GM12864 (cell line): ENCODE measurements at regions not wholly inside any gene's neighbourhood (a gene's known extent, or its start where the extent isn't known, plus 50 kb on each side); places are given as distances from the start of the nearest gene placed in this dataset.

Experiments
- DNase-seq: peaks from one replicate; pipeline ENCODE4 v3.0.0-alpha.2; 2011; ENCODE audit warnings: low read depth
- H3K4me3 ChIP-seq: 2 replicates; pipeline ENCODE4 v1.5.1; 2011; ENCODE audit warnings: mild to moderate bottlenecking, low read depth, low read length, control low read depth
- TF ChIP-seq, protein P1 (sequence below): IDR thresholded peaks from 2 replicates; pipeline ENCODE4 v1.5.1; 2011; ENCODE audit warnings: low read depth, mild to moderate bottlenecking, moderate library complexity, low read length, control low read depth, inconsistent platforms; ENCODE audit errors: missing control alignments

DNA sequence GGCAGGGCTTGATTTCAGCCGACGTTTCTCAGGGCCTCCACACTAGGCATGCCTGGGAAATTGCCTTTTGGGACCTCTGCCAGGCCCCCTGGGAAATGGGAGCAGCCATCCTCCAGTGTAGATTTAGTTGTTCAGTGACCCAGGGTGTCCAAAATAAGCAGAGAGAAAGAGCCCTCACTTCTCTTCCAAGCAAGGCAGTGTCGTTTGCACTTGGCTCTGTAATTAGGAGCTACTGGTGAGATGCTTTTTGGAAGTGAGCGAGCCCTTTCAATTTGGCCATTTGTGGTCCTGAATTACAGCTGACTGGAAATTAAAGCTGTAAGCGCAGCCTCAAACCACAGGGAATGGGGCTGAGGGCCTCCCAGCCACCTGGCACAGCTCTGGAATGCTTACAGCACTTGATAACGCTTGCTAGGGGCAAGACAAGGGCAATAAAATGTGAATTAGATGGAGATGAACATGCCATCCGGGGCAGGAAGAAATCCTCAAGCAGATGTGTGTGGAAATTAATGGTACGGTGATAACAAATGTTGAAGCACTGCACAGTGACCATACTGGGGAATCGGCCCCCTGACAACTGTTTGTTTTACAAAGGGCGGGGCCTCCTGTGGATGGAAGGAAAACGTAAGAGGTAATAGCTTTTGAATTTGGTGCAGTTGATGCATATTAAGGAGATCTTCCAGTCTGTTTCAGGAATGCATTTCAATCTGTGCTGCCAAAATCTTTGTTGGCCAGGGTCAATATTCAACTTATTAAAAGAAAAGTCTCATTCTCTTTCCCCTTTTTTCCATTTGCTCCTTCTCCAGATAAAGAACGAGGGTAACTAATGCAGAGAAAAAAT, 173.1 kb downstream of the UXS1 start:
- no peak for DNase-seq
- TF ChIP-seq, protein P1, sequence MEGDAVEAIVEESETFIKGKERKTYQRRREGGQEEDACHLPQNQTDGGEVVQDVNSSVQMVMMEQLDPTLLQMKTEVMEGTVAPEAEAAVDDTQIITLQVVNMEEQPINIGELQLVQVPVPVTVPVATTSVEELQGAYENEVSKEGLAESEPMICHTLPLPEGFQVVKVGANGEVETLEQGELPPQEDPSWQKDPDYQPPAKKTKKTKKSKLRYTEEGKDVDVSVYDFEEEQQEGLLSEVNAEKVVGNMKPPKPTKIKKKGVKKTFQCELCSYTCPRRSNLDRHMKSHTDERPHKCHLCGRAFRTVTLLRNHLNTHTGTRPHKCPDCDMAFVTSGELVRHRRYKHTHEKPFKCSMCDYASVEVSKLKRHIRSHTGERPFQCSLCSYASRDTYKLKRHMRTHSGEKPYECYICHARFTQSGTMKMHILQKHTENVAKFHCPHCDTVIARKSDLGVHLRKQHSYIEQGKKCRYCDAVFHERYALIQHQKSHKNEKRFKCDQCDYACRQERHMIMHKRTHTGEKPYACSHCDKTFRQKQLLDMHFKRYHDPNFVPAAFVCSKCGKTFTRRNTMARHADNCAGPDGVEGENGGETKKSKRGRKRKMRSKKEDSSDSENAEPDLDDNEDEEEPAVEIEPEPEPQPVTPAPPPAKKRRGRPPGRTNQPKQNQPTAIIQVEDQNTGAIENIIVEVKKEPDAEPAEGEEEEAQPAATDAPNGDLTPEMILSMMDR: no peak
- no peak overlapping the region for H3K4me3 ChIP-seq

DNA sequence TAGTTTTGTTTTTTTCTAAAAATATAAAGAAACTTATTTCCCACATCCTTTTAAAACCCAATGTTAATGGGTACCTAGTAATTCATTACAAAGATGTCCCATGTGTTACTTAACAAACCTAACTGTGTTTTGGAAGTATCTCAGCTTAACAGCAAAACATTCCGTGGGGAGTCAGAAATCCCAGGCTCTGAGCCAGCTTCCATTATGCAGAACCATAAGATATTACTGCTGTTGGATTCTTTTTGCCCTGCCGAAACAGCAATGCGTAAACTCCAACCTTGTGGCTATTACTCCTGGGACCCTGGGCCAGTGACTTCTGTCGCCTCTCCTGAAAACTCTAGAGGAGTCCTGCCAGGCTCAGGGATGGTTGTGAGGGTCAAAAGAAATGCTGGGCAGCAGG, 174.1 kb downstream of the UXS1 start:
- TF ChIP-seq, protein P1: no peak
- no peak for DNase-seq
- no peak overlapping the region for H3K4me3 ChIP-seq

GRCh38 chr2:106018141-106018540, 176.0 kb downstream of the UXS1 start:
- DNase-seq: no peak
- TF ChIP-seq, protein P1: no peak
- no peak overlapping the region for H3K4me3 ChIP-seq

DNA sequence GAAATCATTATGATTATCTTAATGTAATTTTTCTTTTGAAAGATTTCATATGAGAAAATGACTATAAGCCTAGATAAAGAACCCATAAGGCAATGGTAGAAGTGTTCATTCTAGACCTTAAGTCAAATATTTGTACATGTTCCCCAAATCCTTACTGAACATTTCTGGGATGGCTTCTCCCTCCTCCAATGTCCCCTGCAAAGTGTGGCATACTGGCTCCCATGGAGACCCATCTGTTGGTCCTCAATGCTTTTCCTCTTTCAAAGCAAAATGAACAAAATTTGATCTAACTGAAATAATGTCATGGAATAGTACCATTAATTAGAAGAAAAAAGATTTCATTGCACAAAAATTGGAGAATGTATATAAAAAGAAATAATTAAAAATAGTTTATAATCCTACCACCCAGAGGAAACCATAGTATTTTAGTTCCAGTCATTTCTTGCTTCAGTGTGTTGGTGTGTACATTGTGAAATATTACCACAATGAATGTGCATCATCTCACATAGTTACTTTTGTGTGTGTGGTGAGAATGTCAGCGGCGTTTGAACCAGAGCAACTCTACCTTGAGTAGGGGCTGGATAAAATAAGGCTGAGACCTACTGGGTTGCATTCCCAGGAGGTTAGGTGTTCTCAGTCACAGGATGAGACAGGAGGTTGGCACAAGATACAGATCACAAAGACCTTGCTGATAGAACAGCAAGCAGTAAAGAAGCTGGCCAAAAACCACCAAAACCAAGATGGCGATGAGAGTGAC, 181.3 kb downstream of the UXS1 start:
- H3K4me3 ChIP-seq: no peak overlapping the region
- TF ChIP-seq, protein P1: no peak
- no peak for DNase-seq

DNA sequence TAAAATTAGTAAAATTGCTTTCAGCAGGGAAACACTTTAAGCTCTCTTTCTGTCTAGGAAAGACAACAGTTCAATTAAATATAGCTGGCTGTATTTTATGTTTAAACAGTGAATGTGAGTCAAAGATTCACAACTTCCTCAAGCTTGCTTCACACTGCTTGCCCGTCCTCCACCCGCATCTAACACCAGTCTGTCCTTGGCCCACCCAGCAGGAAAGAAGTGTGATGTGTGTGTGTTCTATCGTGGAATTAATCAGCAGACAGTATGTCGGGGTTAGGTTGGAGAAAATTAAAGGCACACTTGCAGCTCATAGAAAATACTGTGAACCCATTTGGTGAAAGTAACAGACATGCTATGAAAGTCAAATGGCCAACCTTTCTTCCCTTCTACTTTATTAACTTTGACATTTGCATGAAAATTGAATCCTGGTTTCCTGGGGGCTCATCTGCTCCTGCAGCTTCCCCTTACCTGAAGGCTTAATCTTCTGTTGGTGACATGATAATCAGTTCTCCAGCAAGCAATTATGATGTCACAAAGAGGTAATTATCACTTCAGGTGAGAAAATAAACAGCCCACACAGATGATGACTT, 182.0 kb downstream of the UXS1 start:
- TF ChIP-seq, protein P1: no peak
- H3K4me3 ChIP-seq: no peak overlapping the region
- DNase-seq: no peak

GRCh38 chr2:106011380-106011779, 182.7 kb downstream of the UXS1 start:
- TF ChIP-seq, protein P1: no peak
- DNase-seq: no peak
- no peak overlapping the region for H3K4me3 ChIP-seq
